Vagina (tissue), 2 donors: ENCODE measurements at regions not wholly inside any gene's neighbourhood (a gene's known extent, or its start where the extent isn't known, plus 50 kb on each side); places are given as distances from the start of the nearest gene placed in this dataset.

Source experiments
- DNase-seq, 2 donors: peaks; one replicate each; pipeline ENCODE4 v3.0.0-alpha.2; 2017; ENCODE audit errors: extremely low spot score in 2 of 2
- H3K27ac ChIP-seq: fragments of 200-600 bp; sonication (generic); one replicate; pipeline ENCODE4 v1.5.1; 2019
- H3K27me3 ChIP-seq: fragments of 200-600 bp; sonication (generic); one replicate; pipeline ENCODE4 v1.5.1; 2019
- H3K36me3 ChIP-seq, 2 donors: fragments of 200-600 bp; sonication (generic); one replicate each; pipeline ENCODE4 v1.5.1; 2017 to 2019
- H3K4me1 ChIP-seq: fragments of 200-600 bp; sonication (generic); one replicate; pipeline ENCODE4 v1.5.1; 2019
- H3K4me3 ChIP-seq, 2 donors: fragments of 200-600 bp; sonication (generic); 1 replicate in 1 of 2; 2 replicates in 1 of 2; pipeline ENCODE4 v1.5.1; 2016 to 2019
- H3K9me3 ChIP-seq: fragments of 200-600 bp; sonication (generic); one replicate; pipeline ENCODE4 v1.5.1; 2019
- CTCF ChIP-seq, 3 experiments: fragments of 450-650 bp in 2 of 3; fragments of 200-600 bp in 1 of 3; sonication (generic) in 1 of 3; IDR thresholded peaks; one replicate each; pipeline ENCODE4 v1.5.1; 2017 to 2019; ENCODE audit warnings: antibody characterized with exemption in 3 of 3, mild to moderate bottlenecking in 2 of 3, moderate library complexity in 2 of 3
- POLR2A ChIP-seq, 2 donors: fragments of 450-650 bp; IDR thresholded peaks; one replicate each; pipeline ENCODE4 v1.6.1; 2017; ENCODE audit warnings: antibody characterized with exemption in 2 of 2, mild to moderate bottlenecking in 2 of 2, moderate library complexity in 2 of 2
- POLR2AphosphoS5 ChIP-seq, 2 donors: sonication (generic); formaldehyde crosslinking; IDR thresholded peaks; one replicate each; pipeline ENCODE4 v1.9.0; 2017; ENCODE audit warnings: antibody characterized with exemption in 2 of 2, mild to moderate bottlenecking in 2 of 2, low read depth in 1 of 2; ENCODE audit not compliant: insufficient read depth in 1 of 2
- intact Hi-C: fragments of 100-400 bp; cut with DNase I; formaldehyde crosslinking; loops from one replicate; pipeline ENCODE4 v1.15.1; 2023

- Histone ChIP-seq H3K4me1 (no peaks in the 10 kb centered on the region), H3K36me3 (no peaks in the 10 kb centered on the region), H3K4me3 (no peak overlapping the region), H3K9me3 (no peaks in the 10 kb centered on the region), H3K27ac (no peak overlapping the region), H3K27me3 (no peaks in the 10 kb centered on the region)
- intact Hi-C loops, result no loop called here
- no peak for TF ChIP-seq POLR2A (IDR thresholded peaks at IDR 0.05)
- no peak for TF ChIP-seq CTCF (IDR thresholded peaks at IDR 0.05)
- no peak for TF ChIP-seq POLR2AphosphoS5 (IDR thresholded peaks at IDR 0.05; ENCODE audit: insufficient read depth in 1 of 2, low read depth in 1 of 2)
- no peak for DNase-seq
These were observed 829.1 kb upstream of the CNTNAP5 start for GRCh38 chr2:123195957-123196356.

GRCh38 chr2:123200035-123200434 lies 825.1 kb upstream of the CNTNAP5 start:
- H3K4me1 ChIP-seq, result no peaks in the 10 kb centered on the region
- H3K9me3 ChIP-seq, result no peaks in the 10 kb centered on the region
- no peak overlapping the region for H3K27ac ChIP-seq
- intact Hi-C loops, result no loop called here
- no peak for DNase-seq
- no peak for TF ChIP-seq POLR2AphosphoS5 (IDR thresholded peaks at IDR 0.05; ENCODE audit: insufficient read depth in 1 of 2, low read depth in 1 of 2)
- no peak for TF ChIP-seq CTCF (IDR thresholded peaks at IDR 0.05)
- no peak for TF ChIP-seq POLR2A (IDR thresholded peaks at IDR 0.05)
- no peak overlapping the region for H3K4me3 ChIP-seq
- no peaks in the 10 kb centered on the region for H3K36me3 ChIP-seq
- H3K27me3 ChIP-seq, result no peaks in the 10 kb centered on the region

- Histone ChIP-seq H3K36me3 (no peaks in the 10 kb centered on the region), H3K4me1 (no peaks in the 10 kb centered on the region), H3K27me3 (no peaks in the 10 kb centered on the region)
These were observed 817.8 kb upstream of the CNTNAP5 start for GRCh38 chr2:123207245-123207644.

GRCh38 chr2:123209202-123209601 lies 815.9 kb upstream of the CNTNAP5 start:
- DNase-seq, result no peak
- Histone ChIP-seq H3K4me3 (no peak overlapping the region), H3K27me3 (no peaks in the 10 kb centered on the region), H3K4me1 (no peaks in the 10 kb centered on the region), H3K27ac (no peak overlapping the region), H3K36me3 (no peaks in the 10 kb centered on the region), H3K9me3 (no peaks in the 10 kb centered on the region)
- intact Hi-C loops, result no loop called here
- TF ChIP-seq CTCF (IDR thresholded peaks at IDR 0.05), result no peak
- no peak for TF ChIP-seq POLR2A (IDR thresholded peaks at IDR 0.05)
- no peak for TF ChIP-seq POLR2AphosphoS5 (IDR thresholded peaks at IDR 0.05; ENCODE audit: insufficient read depth in 1 of 2, low read depth in 1 of 2)

More at GRCh38 chr2:123207245-123207644, 817.8 kb upstream of the CNTNAP5 start:
- Histone ChIP-seq H3K9me3 (no peaks in the 10 kb centered on the region), H3K4me3 (no peak overlapping the region), H3K27ac (no peak overlapping the region)
- TF ChIP-seq POLR2A (IDR thresholded peaks at IDR 0.05) (no peak), POLR2AphosphoS5 (IDR thresholded peaks at IDR 0.05; ENCODE audit: insufficient read depth in 1 of 2, low read depth in 1 of 2) (no peak), CTCF (IDR thresholded peaks at IDR 0.05) (no peak)
- no peak for DNase-seq
- intact Hi-C loops, result no loop called here

GRCh38 chr2:123211181-123211580 lies 813.9 kb upstream of the CNTNAP5 start:
- no peak overlapping the region for H3K27ac ChIP-seq
- no peaks in the 10 kb centered on the region for H3K36me3 ChIP-seq
- no peak for DNase-seq
- no peaks in the 10 kb centered on the region for H3K27me3 ChIP-seq
- intact Hi-C loops, result no loop called here
- no peaks in the 10 kb centered on the region for H3K9me3 ChIP-seq
- H3K4me1 ChIP-seq, result no peaks in the 10 kb centered on the region
- H3K4me3 ChIP-seq, result no peak overlapping the region
- no peak for TF ChIP-seq CTCF (IDR thresholded peaks at IDR 0.05)
- no peak for TF ChIP-seq POLR2AphosphoS5 (IDR thresholded peaks at IDR 0.05; ENCODE audit: insufficient read depth in 1 of 2, low read depth in 1 of 2)
- no peak for TF ChIP-seq POLR2A (IDR thresholded peaks at IDR 0.05)
